Nephron progenitor cell (in vitro differentiated cells): ENCODE measurements at regions not wholly inside any gene's neighbourhood (a gene's known extent, or its start where the extent isn't known, plus 50 kb on each side); places are given as distances from the start of the nearest gene placed in this dataset.

ENCODE experiments used
- DNase-seq: peaks from one replicate; pipeline ENCODE4 v3.0.0; 2021
- H3K27ac Mint-ChIP-seq: 2 replicates; pipeline ENCODE4 v1.8.0; 2021; ENCODE audit warnings: mild to moderate bottlenecking, moderate library complexity, mixed read lengths
- H3K27me3 Mint-ChIP-seq: 2 replicates; pipeline ENCODE4 v1.8.0; 2021; ENCODE audit warnings: mild to moderate bottlenecking, low read depth, mixed read lengths; ENCODE audit not compliant: poor library complexity
- H3K36me3 Mint-ChIP-seq: 2 replicates; pipeline ENCODE4 v1.8.0; 2021; ENCODE audit warnings: low read depth, mixed read lengths
- H3K4me1 Mint-ChIP-seq: 2 replicates; pipeline ENCODE4 v1.8.0; 2021; ENCODE audit warnings: mixed read lengths
- H3K4me3 Mint-ChIP-seq: 2 replicates; pipeline ENCODE4 v1.8.0; 2021; ENCODE audit warnings: mild to moderate bottlenecking, moderate library complexity, mixed read lengths
- H3K9me3 Mint-ChIP-seq: 2 replicates; pipeline ENCODE4 v1.8.0; 2021; ENCODE audit warnings: mild to moderate bottlenecking, moderate library complexity, mixed read lengths
- TF ChIP-seq, protein P1 (sequence below): fragments of 200-600 bp; sonication (generic); IDR thresholded peaks from 2 replicates; pipeline ENCODE4 v1.5.0; 2021; ENCODE audit warnings: antibody characterized with exemption

DNA sequence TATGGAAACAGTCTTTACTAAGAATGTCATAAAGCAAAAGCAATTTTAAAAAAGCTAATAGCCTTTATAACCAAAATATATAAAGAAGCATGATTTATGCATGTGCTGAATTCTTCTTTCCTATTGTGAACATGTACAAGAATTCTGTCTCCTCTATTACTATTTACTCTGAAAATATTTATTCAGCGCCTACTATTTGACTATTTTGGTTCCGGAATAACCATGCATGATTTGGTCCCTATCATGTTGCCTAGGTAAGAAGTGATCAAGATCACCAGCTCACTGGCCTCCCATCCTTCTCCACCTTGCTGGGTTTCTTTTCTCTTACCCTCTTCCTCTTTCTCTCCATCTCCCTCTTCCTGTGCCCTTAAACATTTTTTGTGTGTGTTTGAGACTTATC, 443.8 kb downstream of the SH3GL2 start:
- Mint-ChIP-seq H3K4me3 (no peak overlapping the region), H3K36me3 (no peaks in the 10 kb centered on the region), H3K27ac (no peak overlapping the region), H3K4me1 (no peaks in the 10 kb centered on the region), H3K27me3 (peaks cover 11% of the 10 kb centered on the region), H3K9me3 (peaks cover 19% of the 10 kb centered on the region)
- TF ChIP-seq, protein P1, sequence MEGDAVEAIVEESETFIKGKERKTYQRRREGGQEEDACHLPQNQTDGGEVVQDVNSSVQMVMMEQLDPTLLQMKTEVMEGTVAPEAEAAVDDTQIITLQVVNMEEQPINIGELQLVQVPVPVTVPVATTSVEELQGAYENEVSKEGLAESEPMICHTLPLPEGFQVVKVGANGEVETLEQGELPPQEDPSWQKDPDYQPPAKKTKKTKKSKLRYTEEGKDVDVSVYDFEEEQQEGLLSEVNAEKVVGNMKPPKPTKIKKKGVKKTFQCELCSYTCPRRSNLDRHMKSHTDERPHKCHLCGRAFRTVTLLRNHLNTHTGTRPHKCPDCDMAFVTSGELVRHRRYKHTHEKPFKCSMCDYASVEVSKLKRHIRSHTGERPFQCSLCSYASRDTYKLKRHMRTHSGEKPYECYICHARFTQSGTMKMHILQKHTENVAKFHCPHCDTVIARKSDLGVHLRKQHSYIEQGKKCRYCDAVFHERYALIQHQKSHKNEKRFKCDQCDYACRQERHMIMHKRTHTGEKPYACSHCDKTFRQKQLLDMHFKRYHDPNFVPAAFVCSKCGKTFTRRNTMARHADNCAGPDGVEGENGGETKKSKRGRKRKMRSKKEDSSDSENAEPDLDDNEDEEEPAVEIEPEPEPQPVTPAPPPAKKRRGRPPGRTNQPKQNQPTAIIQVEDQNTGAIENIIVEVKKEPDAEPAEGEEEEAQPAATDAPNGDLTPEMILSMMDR = no peak
- DNase-seq = no peak

DNA sequence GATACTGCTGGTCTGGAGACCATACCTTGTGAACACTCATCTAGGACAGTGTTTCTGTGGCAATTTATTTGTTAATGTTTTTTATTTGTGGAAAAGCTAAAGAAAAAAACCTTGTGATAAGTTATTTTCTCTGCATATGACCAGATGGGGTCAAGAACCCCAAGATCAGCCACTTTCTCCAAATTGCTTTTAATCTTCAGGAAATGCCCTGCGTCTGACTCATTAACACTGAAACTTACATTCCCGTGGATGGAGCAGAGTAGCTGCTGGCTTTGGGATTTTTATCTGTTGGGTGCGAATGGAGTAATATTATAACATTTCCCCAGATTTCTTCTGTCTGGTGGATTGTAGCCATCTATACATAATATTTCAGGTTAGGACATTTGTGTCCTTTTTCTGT, 444.5 kb downstream of the SH3GL2 start:
- Mint-ChIP-seq H3K9me3 (peaks cover 18% of the 10 kb centered on the region), H3K27ac (no peak overlapping the region), H3K4me1 (no peaks in the 10 kb centered on the region), H3K27me3 (peaks cover 11% of the 10 kb centered on the region), H3K36me3 (no peaks in the 10 kb centered on the region), H3K4me3 (no peak overlapping the region)
- TF ChIP-seq, protein P1 = no peak
- DNase-seq = no peak

GRCh38 chr9:18032636-18033035, 441.3 kb upstream of the ADAMTSL1 start:
- Mint-ChIP-seq H3K9me3 (peaks cover 12% of the 10 kb centered on the region), H3K4me3 (no peak overlapping the region), H3K27ac (no peak overlapping the region), H3K27me3 (peaks cover 2% of the 10 kb centered on the region), H3K36me3 (no peaks in the 10 kb centered on the region), H3K4me1 (no peaks in the 10 kb centered on the region)
- DNase-seq = no peak
- TF ChIP-seq, protein P1 = no peak

- H3K27me3 Mint-ChIP-seq = peaks cover 2% of the 10 kb centered on the region
Observed at GRCh38 chr9:18036422-18037187, 437.3 kb upstream of the ADAMTSL1 start.

DNA sequence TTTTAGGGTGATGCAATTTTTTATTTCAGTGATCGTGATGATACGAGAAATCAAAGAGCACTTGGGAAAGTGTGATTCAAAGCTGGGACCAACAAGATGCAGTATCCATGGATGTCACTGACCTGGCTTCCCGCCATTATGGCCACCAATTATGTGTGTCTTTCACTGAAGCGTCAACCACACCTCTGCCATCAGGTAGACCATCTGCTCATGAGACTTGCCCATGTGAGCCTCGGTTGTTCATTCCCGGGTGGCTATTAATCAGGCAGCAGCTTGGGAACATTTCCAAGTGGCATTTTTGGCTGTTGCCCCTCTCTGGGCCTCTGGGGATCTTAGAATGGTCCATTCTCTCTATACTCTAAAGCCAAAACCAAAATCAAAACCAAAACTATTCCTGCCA, 436.0 kb upstream of the ADAMTSL1 start:
- Mint-ChIP-seq H3K4me3 (no peak overlapping the region), H3K27ac (no peak overlapping the region), H3K27me3 (peaks cover 2% of the 10 kb centered on the region), H3K4me1 (no peaks in the 10 kb centered on the region), H3K9me3 (no peaks in the 10 kb centered on the region), H3K36me3 (no peaks in the 10 kb centered on the region)
- TF ChIP-seq, protein P1 = no peak
- DNase-seq = no peak

More at GRCh38 chr9:18036422-18037187, 437.3 kb upstream of the ADAMTSL1 start:
- Mint-ChIP-seq H3K36me3 (no peaks in the 10 kb centered on the region), H3K27ac (no peak overlapping the region), H3K9me3 (no peaks in the 10 kb centered on the region), H3K4me3 (no peak overlapping the region), H3K4me1 (no peaks in the 10 kb centered on the region)
- no peak for DNase-seq
- TF ChIP-seq, protein P1 = no peak

GRCh38 chr9:18040327-18040726, 433.6 kb upstream of the ADAMTSL1 start:
- no peaks in the 10 kb centered on the region for H3K9me3 Mint-ChIP-seq
- no peak for DNase-seq
- H3K4me3 Mint-ChIP-seq = no peak overlapping the region
- H3K27ac Mint-ChIP-seq = no peak overlapping the region
- TF ChIP-seq, protein P1 = no peak
- no peaks in the 10 kb centered on the region for H3K36me3 Mint-ChIP-seq
- H3K4me1 Mint-ChIP-seq = no peaks in the 10 kb centered on the region
- peaks cover 2% of the 10 kb centered on the region for H3K27me3 Mint-ChIP-seq
